ENCODE measurements at regions not wholly inside any gene's neighbourhood (a gene's known extent, or its start where the extent isn't known, plus 50 kb on each side); places are given as distances from the start of the nearest gene placed in this dataset.

- Histone ChIP-seq H3K36me3 (ENCODE audit: control insufficient read depth in 2 of 2, insufficient read depth in 1 of 2, low read length in 2 of 2) (no peaks in the 10 kb centered on the region), H3K4me1 (ENCODE audit: control insufficient read depth, insufficient read depth, low read length) (no peaks in the 10 kb centered on the region), H3K27ac (ENCODE audit: extremely low read depth, low read depth, low read length) (no peak overlapping the region), H3K4me3 (ENCODE audit: low read depth, low read length) (no peak overlapping the region), H3K9me3 (ENCODE audit: control insufficient read depth, insufficient read depth, low read depth, low read length) (no peaks in the 10 kb centered on the region)
- TF ChIP-seq ZNF624 (tag by site-specific recombination; IDR thresholded peaks at IDR 0.05) (no peak), ZNF274 (IDR thresholded peaks at IDR 0.05; ENCODE audit: low read length) (no peak), ZNF274 (tag by site-specific recombination; IDR thresholded peaks at IDR 0.05; ENCODE audit: borderline replicate concordance) (no peak)
- ChIA-PET POLR2A (no interaction called here), CTCF (interaction anchor here (0.6 kb wide), 1 partner anchor 37 kb away, joined by 5 read pairs; no protein-coding TSS in a partner anchor)
Measured at GRCh38 chr4:12987284-12987683, 496.9 kb downstream of the RAB28 start.

DNA sequence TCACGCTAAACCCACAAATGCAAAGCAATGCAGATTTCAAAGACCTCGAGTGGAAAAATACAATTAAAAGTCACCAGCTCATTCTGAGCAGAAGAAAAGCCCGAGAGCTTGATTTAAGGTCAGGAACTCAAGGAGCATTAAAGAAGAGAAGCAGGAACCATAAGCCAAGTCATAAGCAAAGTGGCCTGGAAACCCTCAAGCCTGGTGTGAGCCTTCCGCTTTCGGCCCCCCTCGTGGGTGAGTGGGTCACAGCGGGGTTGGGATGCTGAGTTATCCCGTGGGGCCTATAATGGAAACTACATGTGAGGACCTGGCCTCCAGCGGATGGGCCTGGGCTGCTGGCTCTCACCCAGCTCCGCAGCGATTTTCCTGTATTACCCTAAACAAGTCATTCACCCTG lies 504.3 kb downstream of the RAB28 start:
- no peak overlapping the region for H3K4me3 ChIP-seq (ENCODE audit: low read depth, low read length)
- TF ChIP-seq ZIC2 (tag by site-specific recombination; IDR thresholded peaks at IDR 0.05) (no peak), ZNF2 (tag by site-specific recombination; IDR thresholded peaks at IDR 0.05) (no peak), ZNF560 (tag by site-specific recombination; IDR thresholded peaks at IDR 0.05; ENCODE audit: borderline replicate concordance) (no peak), ZNF837 (tag by site-specific recombination; IDR thresholded peaks at IDR 0.05) (no peak), ZNF239 (tag by site-specific recombination; IDR thresholded peaks at IDR 0.05) (no peak), ZNF843 (tag by site-specific recombination; IDR thresholded peaks at IDR 0.05) (no peak), ZNF555 (tag by site-specific recombination; conservative IDR thresholded peaks at IDR 0.05) (no peak), ZNF133 (tag by site-specific recombination; IDR thresholded peaks at IDR 0.05) (no peak), ZBTB21 (tag by site-specific recombination; IDR thresholded peaks at IDR 0.05) (no peak), HOXC10 (CRISPR knock-in tag; IDR thresholded peaks at IDR 0.05) (no peak), MEIS1 (CRISPR knock-in tag; IDR thresholded peaks at IDR 0.05; ENCODE audit: borderline replicate concordance) (no peak), ZBTB1 (tag by site-specific recombination; IDR thresholded peaks at IDR 0.05) (no peak), ZNF585B (tag by site-specific recombination; IDR thresholded peaks at IDR 0.05) (no peak), ZNF558 (tag by site-specific recombination; IDR thresholded peaks at IDR 0.05) (no peak), ZNF24 (tag by site-specific recombination; IDR thresholded peaks at IDR 0.05) (no peak), WT1 (tag by site-specific recombination; IDR thresholded peaks at IDR 0.05) (no peak), OVOL3 (tag by site-specific recombination; IDR thresholded peaks at IDR 0.05) (no peak)
- TF ChIP-seq, protein P1, sequence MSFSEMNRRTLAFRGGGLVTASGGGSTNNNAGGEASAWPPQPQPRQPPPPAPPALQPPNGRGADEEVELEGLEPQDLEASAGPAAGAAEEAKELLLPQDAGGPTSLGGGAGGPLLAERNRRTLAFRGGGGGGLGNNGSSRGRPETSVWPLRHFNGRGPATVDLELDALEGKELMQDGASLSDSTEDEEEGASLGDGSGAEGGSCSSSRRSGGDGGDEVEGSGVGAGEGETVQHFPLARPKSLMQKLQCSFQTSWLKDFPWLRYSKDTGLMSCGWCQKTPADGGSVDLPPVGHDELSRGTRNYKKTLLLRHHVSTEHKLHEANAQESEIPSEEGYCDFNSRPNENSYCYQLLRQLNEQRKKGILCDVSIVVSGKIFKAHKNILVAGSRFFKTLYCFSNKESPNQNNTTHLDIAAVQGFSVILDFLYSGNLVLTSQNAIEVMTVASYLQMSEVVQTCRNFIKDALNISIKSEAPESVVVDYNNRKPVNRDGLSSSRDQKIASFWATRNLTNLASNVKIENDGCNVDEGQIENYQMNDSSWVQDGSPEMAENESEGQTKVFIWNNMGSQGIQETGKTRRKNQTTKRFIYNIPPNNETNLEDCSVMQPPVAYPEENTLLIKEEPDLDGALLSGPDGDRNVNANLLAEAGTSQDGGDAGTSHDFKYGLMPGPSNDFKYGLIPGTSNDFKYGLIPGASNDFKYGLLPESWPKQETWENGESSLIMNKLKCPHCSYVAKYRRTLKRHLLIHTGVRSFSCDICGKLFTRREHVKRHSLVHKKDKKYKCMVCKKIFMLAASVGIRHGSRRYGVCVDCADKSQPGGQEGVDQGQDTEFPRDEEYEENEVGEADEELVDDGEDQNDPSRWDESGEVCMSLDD (tag by site-specific recombination; IDR thresholded peaks at IDR 0.05), result no peak
- TF ChIP-seq, protein P2, sequence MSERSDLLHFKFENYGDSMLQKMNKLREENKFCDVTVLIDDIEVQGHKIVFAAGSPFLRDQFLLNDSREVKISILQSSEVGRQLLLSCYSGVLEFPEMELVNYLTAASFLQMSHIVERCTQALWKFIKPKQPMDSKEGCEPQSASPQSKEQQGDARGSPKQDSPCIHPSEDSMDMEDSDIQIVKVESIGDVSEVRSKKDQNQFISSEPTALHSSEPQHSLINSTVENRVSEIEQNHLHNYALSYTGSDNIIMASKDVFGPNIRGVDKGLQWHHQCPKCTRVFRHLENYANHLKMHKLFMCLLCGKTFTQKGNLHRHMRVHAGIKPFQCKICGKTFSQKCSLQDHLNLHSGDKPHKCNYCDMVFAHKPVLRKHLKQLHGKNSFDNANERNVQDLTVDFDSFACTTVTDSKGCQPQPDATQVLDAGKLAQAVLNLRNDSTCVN (tag by site-specific recombination; optimal IDR thresholded peaks at IDR 0.05), result no peak
- ChIA-PET POLR2A (no interaction called here), CTCF (no interaction called here)
- H3K4me1 ChIP-seq (ENCODE audit: control insufficient read depth, insufficient read depth, low read length), result no peaks in the 10 kb centered on the region
- H3K27ac ChIP-seq (ENCODE audit: extremely low read depth, low read depth, low read length), result no peak overlapping the region
- H3K36me3 ChIP-seq (ENCODE audit: control insufficient read depth in 2 of 2, insufficient read depth in 1 of 2, low read length in 2 of 2), result no peaks in the 10 kb centered on the region
- H3K9me3 ChIP-seq (ENCODE audit: control insufficient read depth, insufficient read depth, low read depth, low read length), result no peaks in the 10 kb centered on the region

DNA sequence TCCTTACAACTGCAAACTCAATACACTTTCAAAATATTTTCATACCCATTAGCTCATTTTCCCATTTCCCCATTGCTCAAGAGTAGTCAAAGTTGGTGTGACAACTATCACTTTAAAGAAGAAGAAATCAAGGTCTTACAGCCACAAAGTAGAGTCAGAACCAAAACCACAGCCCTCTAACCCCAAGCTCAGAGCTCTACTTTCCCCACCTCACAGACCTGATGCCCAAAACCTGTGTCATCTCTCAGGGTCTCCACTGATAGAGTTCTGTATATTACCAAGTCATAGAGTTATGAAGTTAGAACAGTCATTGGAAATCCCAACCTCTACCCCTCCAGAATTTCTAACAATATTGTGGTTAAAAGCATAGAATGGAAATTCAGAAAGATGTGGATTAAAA lies 505.8 kb downstream of the RAB28 start:
- CTCF ChIA-PET, result no interaction called here
- Histone ChIP-seq H3K4me1 (ENCODE audit: control insufficient read depth, insufficient read depth, low read length) (no peaks in the 10 kb centered on the region), H3K27ac (ENCODE audit: extremely low read depth, low read depth, low read length) (no peak overlapping the region), H3K36me3 (ENCODE audit: control insufficient read depth in 2 of 2, insufficient read depth in 1 of 2, low read length in 2 of 2) (no peaks in the 10 kb centered on the region), H3K9me3 (ENCODE audit: control insufficient read depth, insufficient read depth, low read depth, low read length) (no peaks in the 10 kb centered on the region), H3K4me3 (ENCODE audit: low read depth, low read length) (no peak overlapping the region)
- POLR2A ChIA-PET, result no interaction called here
- TF ChIP-seq ZNF26 (tag by site-specific recombination; IDR thresholded peaks at IDR 0.05) (no peak), BCL6B (tag by site-specific recombination; IDR thresholded peaks at IDR 0.05) (no peak), SP3 (tag by site-specific recombination; IDR thresholded peaks at IDR 0.05) (no peak), BCL11A (tag by site-specific recombination; IDR thresholded peaks at IDR 0.05; ENCODE audit: low read depth) (no peak), INSM2 (tag by site-specific recombination; IDR thresholded peaks at IDR 0.05) (no peak), ZBTB21 (tag by site-specific recombination; IDR thresholded peaks at IDR 0.05) (no peak)
